ENCODE measurements at regions not wholly inside any gene's neighbourhood (a gene's known extent, or its start where the extent isn't known, plus 50 kb on each side); places are given as distances from the start of the nearest gene placed in this dataset.

GRCh38 chr9:108101410-108101809 lies 611.8 kb upstream of the KLF4 start:
- no peak for TF ChIP-seq CTCF (IDR thresholded peaks at IDR 0.05)
- TF ChIP-seq POLR2A (IDR thresholded peaks at IDR 0.05), result no peak

All from transverse colon (tissue), 3 donors.